HCT116 (cell line): ENCODE measurements at regions not wholly inside any gene's neighbourhood (a gene's known extent, or its start where the extent isn't known, plus 50 kb on each side); places are given as distances from the start of the nearest gene placed in this dataset.

Experiments
- ATAC-seq: fragments of 200-7000 bp; cut with Tn5 transposase; 2 replicates; pipeline ENCODE4 v1.9.1; 2020; ENCODE audit warnings: mild to moderate bottlenecking, moderate library complexity
- BruUV-seq: library from RNA; stranded (reverse); fragments of 400-500 nt; replicated peaks from 2 replicates; lab custom pipeline; 2021; lab: Mats Ljungman, UMichigan
- CTCF ChIA-PET: fragments of 300-600 bp; sonication (Branson Sonifier 250); formaldehyde crosslinking; loops from one replicate; lab custom pipeline; 2021; ENCODE audit warnings: antibody characterized with exemption; lab: Charles Lee
- POLR2A ChIA-PET: fragments of 300-600, 350-600 bp; sonication (Branson Sonifier 250); formaldehyde crosslinking; loops from one replicate; lab custom pipeline; 2021; ENCODE audit warnings: antibody characterized with exemption; lab: Charles Lee
- RAD21 ChIA-PET, 2 experiments: fragments of 300-600 bp; sonication (Branson Sonifier 250); formaldehyde crosslinking; loops; one replicate each; lab custom pipeline; 2023; ENCODE audit warnings: low total read pairs in 2 of 2; ENCODE audit not compliant: uncharacterized antibody in 2 of 2, unreplicated experiment in 2 of 2, low non-redundant PET in 1 of 2; lab: Charles Lee
- DNase-seq: peaks from one replicate; pipeline ENCODE4 v3.0.0-alpha.2; 2010; ENCODE audit warnings: low read depth, low spot score
- H2AFZ ChIP-seq: fragments of 200-600 bp; shearing (Covaris generic), sonication (generic); 2 replicates; pipeline ENCODE4 v1.6.1; 2017; ENCODE audit warnings: low read depth, mixed run types, mixed read lengths, antibody characterized with exemption, low read length; ENCODE audit not compliant: poor library complexity, severe bottlenecking
- H3K27ac ChIP-seq: 2 replicates; pipeline ENCODE4 v1.5.1; 2012; ENCODE audit warnings: low read depth, low read length
- H3K27me3 ChIP-seq: fragments of 200-600 bp; sonication (generic); 2 replicates; pipeline ENCODE4 v1.6.1; 2016; ENCODE audit warnings: mixed run types, low read length, mixed read lengths; ENCODE audit not compliant: insufficient read depth
- H3K36me3 ChIP-seq, 2 experiments: fragments of 200-500 bp in 1 of 2; fragments of 200-600 bp in 1 of 2; sonication (Bioruptor generic) in 1 of 2; sonication (generic) in 1 of 2; 2 replicates each; pipeline versions ENCODE4 v1.5.1 to v1.6.1; 2014 to 2016; ENCODE audit warnings: low read length in 2 of 2, inconsistent platforms in 1 of 2, mixed read lengths in 1 of 2, mixed run types in 1 of 2; ENCODE audit not compliant: insufficient read depth in 2 of 2, control insufficient read depth in 1 of 2
- H3K4me1 ChIP-seq, 2 experiments: fragments of 200-600 bp in 1 of 2; sonication (generic) in 1 of 2; 2 replicates each; pipeline versions ENCODE4 v1.5.1 to v1.6.1; 2012 to 2017; ENCODE audit warnings: low read length in 2 of 2, inconsistent platforms in 1 of 2, mild to moderate bottlenecking in 1 of 2, mixed read lengths in 1 of 2, mixed run types in 1 of 2, moderate library complexity in 1 of 2; ENCODE audit not compliant: insufficient read depth in 2 of 2, control insufficient read depth in 1 of 2
- H3K4me2 ChIP-seq: fragments of 200-600 bp; sonication (generic); 2 replicates; pipeline ENCODE4 v1.6.1; 2017; ENCODE audit warnings: mixed run types, low read length, mixed read lengths
- H3K4me3 ChIP-seq, 2 experiments: fragments of 200-600 bp in 1 of 2; sonication (generic) in 1 of 2; replicated peaks in 1 of 2; 2 replicates each; pipeline ENCODE4 v1.5.1; 2011 to 2016; ENCODE audit warnings: low read length in 2 of 2, control low read depth in 1 of 2, low read depth in 1 of 2, mild to moderate bottlenecking in 1 of 2, mixed read lengths in 1 of 2, mixed run types in 1 of 2
- H3K79me2 ChIP-seq: fragments of 200-600 bp; sonication (generic); 2 replicates; pipeline ENCODE4 v1.6.1; 2017; ENCODE audit warnings: mild to moderate bottlenecking, mixed run types, low read length, moderate library complexity, mixed read lengths; ENCODE audit not compliant: insufficient read depth
- H3K9ac ChIP-seq: fragments of 200-600 bp; sonication (generic); 2 replicates; pipeline ENCODE4 v1.6.1; 2016; ENCODE audit warnings: low read length, mixed read lengths
- H3K9me2 ChIP-seq: fragments of 200-600 bp; sonication (generic), shearing (Covaris generic); 2 replicates; pipeline ENCODE4 v1.6.1; 2017; ENCODE audit warnings: mixed run types, mild to moderate bottlenecking, moderate library complexity; ENCODE audit not compliant: insufficient read depth
- H3K9me3 ChIP-seq, 2 experiments: fragments of 200-500 bp in 1 of 2; fragments of 200-600 bp in 1 of 2; sonication (Bioruptor generic) in 1 of 2; sonication (generic) in 1 of 2; 2 replicates each; pipeline ENCODE4 v1.6.1; 2014 to 2017; ENCODE audit warnings: low read length in 2 of 2, mixed read lengths in 2 of 2, inconsistent platforms in 1 of 2, low read depth in 1 of 2, mild to moderate bottlenecking in 1 of 2, mixed run types in 1 of 2, moderate library complexity in 1 of 2; ENCODE audit not compliant: control insufficient read depth in 1 of 2, insufficient read depth in 1 of 2
- H4K20me1 ChIP-seq: fragments of 200-600 bp; sonication (generic), shearing (Covaris generic); 2 replicates; pipeline ENCODE4 v1.6.1; 2017; ENCODE audit warnings: mixed run types, mild to moderate bottlenecking, moderate library complexity; ENCODE audit not compliant: insufficient read depth
- ATF3 ChIP-seq: IDR thresholded peaks from 2 replicates; pipeline ENCODE4 v1.6.1; 2012
- CBX3 ChIP-seq: IDR thresholded peaks from 2 replicates; pipeline ENCODE4 v1.6.1; 2012; ENCODE audit warnings: low read depth
- EZH2 ChIP-seq: fragments of 200-600 bp; sonication (generic); IDR thresholded peaks from 2 replicates; pipeline ENCODE4 v1.6.1; 2017; ENCODE audit warnings: antibody characterized with exemption, mixed run types
- FOSL1 ChIP-seq: IDR thresholded peaks from 2 replicates; pipeline ENCODE4 v1.6.1; 2012; ENCODE audit warnings: low read depth
- JUND ChIP-seq: IDR thresholded peaks from 2 replicates; pipeline ENCODE4 v1.6.1; 2012
- MAX ChIP-seq: IDR thresholded peaks from 2 replicates; pipeline ENCODE4 v1.6.1; 2012
- POLR2A ChIP-seq: IDR thresholded peaks from 2 replicates; pipeline ENCODE4 v1.7.0; 2011; ENCODE audit warnings: borderline replicate concordance; ENCODE audit not compliant: insufficient read depth, insufficient read length; ENCODE audit errors: extremely low read depth
- RAD21 ChIP-seq: IDR thresholded peaks from 2 replicates; pipeline ENCODE4 v1.6.1; 2012; ENCODE audit warnings: low read depth, mild to moderate bottlenecking
- SP1 ChIP-seq: IDR thresholded peaks from 2 replicates; pipeline ENCODE4 v1.6.1; 2012; ENCODE audit warnings: low read depth
- SRF ChIP-seq: IDR thresholded peaks from 2 replicates; pipeline ENCODE4 v1.6.1; 2012; ENCODE audit warnings: low read depth
- YY1 ChIP-seq: IDR thresholded peaks from 2 replicates; pipeline ENCODE4 v1.6.1; 2011; ENCODE audit warnings: low read length, low read depth, moderate library complexity, mild to moderate bottlenecking; ENCODE audit not compliant: insufficient replicate concordance; ENCODE audit errors: extremely low read depth
- intact Hi-C: fragments of 100-400 bp; cut with micrococcal nuclease; formaldehyde crosslinking; loops from 2 replicates; pipeline ENCODE4 v1.10.0; 2022

DNA sequence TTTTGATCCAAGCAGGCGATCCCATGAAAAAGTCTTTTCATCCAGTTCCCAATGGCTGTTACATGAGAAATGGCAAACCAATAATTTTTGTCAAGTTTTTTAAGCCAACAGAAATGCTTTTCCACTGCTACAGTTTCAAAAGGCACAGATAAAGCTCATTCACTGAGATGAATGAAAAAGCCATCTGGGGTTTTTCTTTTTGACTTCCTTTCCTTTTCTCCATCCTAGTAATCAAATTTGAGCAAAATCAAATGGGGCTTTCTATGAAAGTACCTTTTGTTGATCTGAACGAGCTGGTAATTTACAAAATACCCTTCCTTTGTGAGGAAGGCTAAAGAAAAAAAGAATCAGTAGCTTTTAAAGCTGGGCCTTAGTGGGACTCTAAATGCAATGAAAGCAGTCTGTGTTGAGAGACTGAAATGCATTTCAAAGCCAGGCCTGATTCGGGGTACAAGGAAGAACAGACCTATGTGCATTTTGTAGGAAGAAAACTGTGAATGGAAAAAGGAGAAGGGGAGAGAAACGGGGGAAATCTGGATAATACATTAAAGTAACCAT, 185.2 kb upstream of the DNAJC19 start:
- POLR2A ChIA-PET: no interaction called here
- H3K79me2 ChIP-seq: no peaks in the 10 kb centered on the region
- no peak overlapping the region for H2AFZ ChIP-seq
- H3K36me3 ChIP-seq: no peaks in the 10 kb centered on the region
- no peaks in the 10 kb centered on the region for H4K20me1 ChIP-seq
- RAD21 ChIA-PET: interaction anchor here in 1 of 2 experiments (0.6 kb wide), 1 partner anchor 485 kb away, joined by 3 read pairs; no protein-coding TSS in a partner anchor
- no peak overlapping the region for H3K9ac ChIP-seq
- CTCF ChIA-PET: interaction anchor here (1.5 kb wide), 1 partner anchor 370 kb away, joined by 3 read pairs; no protein-coding TSS in a partner anchor
- H3K9me3 ChIP-seq: no peaks in the 10 kb centered on the region
- DNase-seq: no peak
- no peak overlapping the region for H3K27ac ChIP-seq
- H3K27me3 ChIP-seq: peaks cover 58% of the 10 kb centered on the region
- BruUV-seq: no TSS peak
- H3K4me2 ChIP-seq: no peak overlapping the region
- no peaks in the 10 kb centered on the region for H3K4me1 ChIP-seq
- TF ChIP-seq SRF: no peak
- TF ChIP-seq ATF3: no peak
- no peak for TF ChIP-seq FOSL1
- TF ChIP-seq JUND: no peak
- H3K9me2 ChIP-seq: no peaks in the 10 kb centered on the region
- H3K4me3 ChIP-seq: no peak overlapping the region
- no peak for ATAC-seq
- intact Hi-C loops: loop anchor here (10.0 kb wide), 1 partner anchor 530 kb away; no protein-coding TSS in a partner anchor

GRCh38 chr3:181174022-181174421, 184.5 kb upstream of the DNAJC19 start:
- ChIA-PET POLR2A (no interaction called here), CTCF (interaction anchor here (1.5 kb wide), 1 partner anchor 370 kb away, joined by 3 read pairs; no protein-coding TSS in a partner anchor), RAD21 (interaction anchor here in 1 of 2 experiments (0.6 kb wide), 1 partner anchor 484 kb away, joined by 3 read pairs; no protein-coding TSS in a partner anchor)
- H3K9me2 ChIP-seq: no peaks in the 10 kb centered on the region
- H3K79me2 ChIP-seq: no peaks in the 10 kb centered on the region
- no peaks in the 10 kb centered on the region for H3K4me1 ChIP-seq
- H4K20me1 ChIP-seq: no peaks in the 10 kb centered on the region
- H3K36me3 ChIP-seq: no peaks in the 10 kb centered on the region
- H3K9me3 ChIP-seq: no peaks in the 10 kb centered on the region
- intact Hi-C loops: loop anchor here (10.0 kb wide), 1 partner anchor 529 kb away; no protein-coding TSS in a partner anchor
- ATAC-seq: no peak
- no peak for DNase-seq
- no peak overlapping the region for H3K27ac ChIP-seq
- no peak overlapping the region for H3K4me3 ChIP-seq
- BruUV-seq: no TSS peak
- H3K4me2 ChIP-seq: no peak overlapping the region
- TF ChIP-seq POLR2A (no peak), SRF (no peak), YY1 (no peak), EZH2 (no peak), CBX3 (no peak), RAD21 (no peak), SP1 (no peak), MAX (no peak)
- H3K27me3 ChIP-seq: peaks cover 52% of the 10 kb centered on the region
- no peak overlapping the region for H2AFZ ChIP-seq
- no peak overlapping the region for H3K9ac ChIP-seq
